Neural cell (in vitro differentiated cells): ENCODE measurements at regions not wholly inside any gene's neighbourhood (a gene's known extent, or its start where the extent isn't known, plus 50 kb on each side); places are given as distances from the start of the nearest gene placed in this dataset.

Source experiments
- H2AFZ ChIP-seq: fragments of 200-600, 300-800 bp; sonication (generic), shearing (Covaris generic); 2 replicates; pipeline ENCODE4 v1.6.0; 2014; ENCODE audit warnings: low read depth, mild to moderate bottlenecking, antibody characterized with exemption, low read length, moderate library complexity
- H3F3A ChIP-seq: fragments of 200-600 bp; shearing (Covaris generic); 2 replicates; pipeline ENCODE4 v1.6.1; 2016; ENCODE audit warnings: mild to moderate bottlenecking, moderate library complexity, mixed read lengths, antibody characterized with exemption, low read length; ENCODE audit not compliant: insufficient read depth, poor library complexity, severe bottlenecking
- H3K27ac ChIP-seq: fragments of 200-600, 300-800 bp; sonication (generic), shearing (Covaris generic); 2 replicates; pipeline ENCODE4 v1.5.1; 2014; ENCODE audit warnings: mild to moderate bottlenecking, low read length, moderate library complexity
- H3K27me3 ChIP-seq: fragments of 300-800, 200-600 bp; sonication (generic), shearing (Covaris generic); 2 replicates; pipeline ENCODE4 v1.6.0; 2014; ENCODE audit warnings: mild to moderate bottlenecking, low read depth, low read length, moderate library complexity; ENCODE audit not compliant: insufficient read depth
- H3K36me3 ChIP-seq: fragments of 300-800, 200-600 bp; sonication (generic), shearing (Covaris generic); 2 replicates; pipeline ENCODE4 v1.5.1; 2014; ENCODE audit warnings: mild to moderate bottlenecking, antibody characterized with exemption, low read length, moderate library complexity; ENCODE audit not compliant: insufficient read depth
- H3K4me2 ChIP-seq: fragments of 300-800, 200-600 bp; sonication (generic), shearing (Covaris generic); 2 replicates; pipeline ENCODE4 v1.6.0; 2014; ENCODE audit warnings: mild to moderate bottlenecking, low read length
- H3K4me3 ChIP-seq: fragments of 300-800, 200-600 bp; sonication (generic), shearing (Covaris generic); 2 replicates; pipeline ENCODE4 v1.5.1; 2014; ENCODE audit warnings: mild to moderate bottlenecking, low read length, moderate library complexity
- H3K79me2 ChIP-seq: fragments of 200-600 bp; shearing (Covaris generic); replicated peaks from 2 replicates; pipeline ENCODE4 v1.6.0; 2014; ENCODE audit warnings: mild to moderate bottlenecking, low read length, moderate library complexity; ENCODE audit not compliant: insufficient read depth
- H3K9ac ChIP-seq: fragments of 300-800, 200-600 bp; sonication (generic), shearing (Covaris generic); 2 replicates; pipeline ENCODE4 v1.6.1; 2016; ENCODE audit warnings: mild to moderate bottlenecking, low read length, mixed read lengths
- H3K9me2 ChIP-seq: fragments of 200-600 bp; shearing (Covaris generic); 2 replicates; pipeline ENCODE4 v1.6.1; 2016; ENCODE audit warnings: mild to moderate bottlenecking, low read length, mixed read lengths; ENCODE audit not compliant: insufficient read depth
- H3K9me3 ChIP-seq: fragments of 200-600, 300-800 bp; sonication (generic), shearing (Covaris generic); 2 replicates; pipeline ENCODE4 v1.6.1; 2016; ENCODE audit warnings: mild to moderate bottlenecking, mixed run types, low read length, moderate library complexity, mixed read lengths
- H4K20me1 ChIP-seq: fragments of 200-600 bp; shearing (Covaris generic); 2 replicates; pipeline ENCODE4 v1.6.1; 2016; ENCODE audit warnings: mild to moderate bottlenecking, mixed run types; ENCODE audit not compliant: insufficient read depth
- EP300 ChIP-seq: fragments of 450-650 bp; conservative IDR thresholded peaks from 2 replicates; pipeline ENCODE4 v1.6.1; 2014; ENCODE audit warnings: antibody characterized with exemption, mild to moderate bottlenecking, moderate library complexity; ENCODE audit not compliant: poor library complexity, severe bottlenecking
- EZH2 ChIP-seq: fragments of 200-600, 300-800 bp; shearing (Covaris generic), sonication (generic); IDR thresholded peaks from 2 replicates; pipeline ENCODE4 v1.6.1; 2014; ENCODE audit warnings: antibody characterized with exemption, low read length, borderline replicate concordance, mild to moderate bottlenecking; ENCODE audit not compliant: insufficient read depth, poor library complexity, severe bottlenecking
- MXI1 ChIP-seq: fragments of 450-650 bp; conservative IDR thresholded peaks from 2 replicates; pipeline ENCODE4 v1.6.1; 2014; ENCODE audit warnings: antibody characterized with exemption, mild to moderate bottlenecking; ENCODE audit not compliant: poor library complexity, severe bottlenecking
- POLR2AphosphoS5 ChIP-seq: IDR thresholded peaks from 2 replicates; pipeline ENCODE4 v1.6.1; 2012
- RAD21 ChIP-seq: fragments of 450-650 bp; conservative IDR thresholded peaks from 2 replicates; pipeline ENCODE4 v1.6.1; 2014; ENCODE audit warnings: antibody characterized with exemption, mild to moderate bottlenecking, moderate library complexity
- SMC3 ChIP-seq: fragments of 450-650 bp; conservative IDR thresholded peaks from 2 replicates; pipeline ENCODE4 v1.6.1; 2014; ENCODE audit warnings: antibody characterized with exemption, mild to moderate bottlenecking, moderate library complexity; ENCODE audit not compliant: poor library complexity
- TAF1 ChIP-seq: IDR thresholded peaks from 2 replicates; pipeline ENCODE4 v1.6.1; 2012; ENCODE audit warnings: low read depth
- TF ChIP-seq, protein P1 (sequence below): fragments of 450-650 bp; IDR thresholded peaks from 2 replicates; pipeline ENCODE4 v1.5.1; 2014; ENCODE audit warnings: antibody characterized with exemption, mild to moderate bottlenecking, moderate library complexity; ENCODE audit not compliant: poor library complexity, severe bottlenecking
- TF ChIP-seq, protein P2 (sequence below): IDR thresholded peaks from 2 replicates; pipeline ENCODE4 v1.6.1; 2012; ENCODE audit warnings: borderline replicate concordance

DNA sequence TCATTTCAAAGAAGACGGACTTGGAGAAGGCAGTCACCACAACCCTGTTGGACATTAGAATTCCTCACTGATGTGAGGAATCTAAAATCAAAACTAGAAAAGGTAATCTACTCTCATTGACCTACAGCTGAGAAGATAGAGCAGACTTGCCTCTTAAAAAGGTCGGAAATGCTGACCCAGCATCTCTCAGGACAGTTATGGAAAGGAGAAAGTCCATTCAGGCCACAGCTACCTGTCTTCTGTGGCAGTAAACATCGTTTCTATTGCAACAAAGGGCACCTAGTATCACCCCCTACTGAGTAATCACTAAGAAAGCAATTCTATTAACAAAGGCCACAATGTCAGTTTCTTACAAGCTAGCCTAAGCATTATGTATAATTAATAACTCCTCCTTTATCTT, 601.7 kb downstream of the PRELID2 start:
- Histone ChIP-seq H3K27me3 (no peaks in the 10 kb centered on the region), H3F3A (no peaks in the 10 kb centered on the region), H3K4me3 (no peak overlapping the region), H3K9me2 (no peaks in the 10 kb centered on the region), H4K20me1 (no peaks in the 10 kb centered on the region), H3K36me3 (no peaks in the 10 kb centered on the region), H3K27ac (no peak overlapping the region), H3K9me3 (no peaks in the 10 kb centered on the region), H3K9ac (no peak overlapping the region), H2AFZ (no peak overlapping the region), H3K4me2 (no peak overlapping the region), H3K79me2 (no peaks in the 10 kb centered on the region)
- TF ChIP-seq TAF1 (no peak), SMC3 (no peak), RAD21 (no peak), MXI1 (no peak), EP300 (no peak), POLR2AphosphoS5 (no peak)
- TF ChIP-seq, protein P1, sequence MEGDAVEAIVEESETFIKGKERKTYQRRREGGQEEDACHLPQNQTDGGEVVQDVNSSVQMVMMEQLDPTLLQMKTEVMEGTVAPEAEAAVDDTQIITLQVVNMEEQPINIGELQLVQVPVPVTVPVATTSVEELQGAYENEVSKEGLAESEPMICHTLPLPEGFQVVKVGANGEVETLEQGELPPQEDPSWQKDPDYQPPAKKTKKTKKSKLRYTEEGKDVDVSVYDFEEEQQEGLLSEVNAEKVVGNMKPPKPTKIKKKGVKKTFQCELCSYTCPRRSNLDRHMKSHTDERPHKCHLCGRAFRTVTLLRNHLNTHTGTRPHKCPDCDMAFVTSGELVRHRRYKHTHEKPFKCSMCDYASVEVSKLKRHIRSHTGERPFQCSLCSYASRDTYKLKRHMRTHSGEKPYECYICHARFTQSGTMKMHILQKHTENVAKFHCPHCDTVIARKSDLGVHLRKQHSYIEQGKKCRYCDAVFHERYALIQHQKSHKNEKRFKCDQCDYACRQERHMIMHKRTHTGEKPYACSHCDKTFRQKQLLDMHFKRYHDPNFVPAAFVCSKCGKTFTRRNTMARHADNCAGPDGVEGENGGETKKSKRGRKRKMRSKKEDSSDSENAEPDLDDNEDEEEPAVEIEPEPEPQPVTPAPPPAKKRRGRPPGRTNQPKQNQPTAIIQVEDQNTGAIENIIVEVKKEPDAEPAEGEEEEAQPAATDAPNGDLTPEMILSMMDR, result no peak

DNA sequence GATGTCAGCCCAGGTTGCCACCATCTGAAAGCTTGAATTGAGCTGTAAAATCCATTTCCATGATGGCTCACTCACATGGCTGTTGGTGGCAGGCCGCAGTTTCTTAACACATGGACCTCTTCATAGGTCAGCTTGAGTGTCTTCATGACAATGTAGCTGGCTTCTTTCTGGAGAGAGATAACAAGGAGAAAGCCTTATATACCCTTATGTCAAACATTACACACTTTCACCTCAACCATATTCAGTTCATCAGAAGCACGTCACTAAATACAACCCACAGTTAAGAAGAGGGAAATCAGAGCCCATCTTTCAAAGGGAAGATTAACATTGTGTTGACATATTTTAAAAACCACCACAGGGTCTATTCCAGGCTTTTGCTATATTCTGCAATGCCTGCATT, 604.4 kb downstream of the PRELID2 start:
- H3K36me3 ChIP-seq, result no peaks in the 10 kb centered on the region
- no peak overlapping the region for H3K27ac ChIP-seq
- H3F3A ChIP-seq, result no peaks in the 10 kb centered on the region
- no peaks in the 10 kb centered on the region for H3K79me2 ChIP-seq
- TF ChIP-seq EP300, result no peak
- TF ChIP-seq SMC3, result no peak
- TF ChIP-seq, protein P2, sequence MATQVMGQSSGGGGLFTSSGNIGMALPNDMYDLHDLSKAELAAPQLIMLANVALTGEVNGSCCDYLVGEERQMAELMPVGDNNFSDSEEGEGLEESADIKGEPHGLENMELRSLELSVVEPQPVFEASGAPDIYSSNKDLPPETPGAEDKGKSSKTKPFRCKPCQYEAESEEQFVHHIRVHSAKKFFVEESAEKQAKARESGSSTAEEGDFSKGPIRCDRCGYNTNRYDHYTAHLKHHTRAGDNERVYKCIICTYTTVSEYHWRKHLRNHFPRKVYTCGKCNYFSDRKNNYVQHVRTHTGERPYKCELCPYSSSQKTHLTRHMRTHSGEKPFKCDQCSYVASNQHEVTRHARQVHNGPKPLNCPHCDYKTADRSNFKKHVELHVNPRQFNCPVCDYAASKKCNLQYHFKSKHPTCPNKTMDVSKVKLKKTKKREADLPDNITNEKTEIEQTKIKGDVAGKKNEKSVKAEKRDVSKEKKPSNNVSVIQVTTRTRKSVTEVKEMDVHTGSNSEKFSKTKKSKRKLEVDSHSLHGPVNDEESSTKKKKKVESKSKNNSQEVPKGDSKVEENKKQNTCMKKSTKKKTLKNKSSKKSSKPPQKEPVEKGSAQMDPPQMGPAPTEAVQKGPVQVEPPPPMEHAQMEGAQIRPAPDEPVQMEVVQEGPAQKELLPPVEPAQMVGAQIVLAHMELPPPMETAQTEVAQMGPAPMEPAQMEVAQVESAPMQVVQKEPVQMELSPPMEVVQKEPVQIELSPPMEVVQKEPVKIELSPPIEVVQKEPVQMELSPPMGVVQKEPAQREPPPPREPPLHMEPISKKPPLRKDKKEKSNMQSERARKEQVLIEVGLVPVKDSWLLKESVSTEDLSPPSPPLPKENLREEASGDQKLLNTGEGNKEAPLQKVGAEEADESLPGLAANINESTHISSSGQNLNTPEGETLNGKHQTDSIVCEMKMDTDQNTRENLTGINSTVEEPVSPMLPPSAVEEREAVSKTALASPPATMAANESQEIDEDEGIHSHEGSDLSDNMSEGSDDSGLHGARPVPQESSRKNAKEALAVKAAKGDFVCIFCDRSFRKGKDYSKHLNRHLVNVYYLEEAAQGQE, result no peak
- no peak for TF ChIP-seq MXI1
- TF ChIP-seq EZH2, result no peak
- TF ChIP-seq, protein P1, result no peak
- no peak for TF ChIP-seq TAF1
- TF ChIP-seq POLR2AphosphoS5, result no peak
- no peak for TF ChIP-seq RAD21
- no peak overlapping the region for H2AFZ ChIP-seq
- H4K20me1 ChIP-seq, result no peaks in the 10 kb centered on the region
- no peaks in the 10 kb centered on the region for H3K27me3 ChIP-seq
- no peak overlapping the region for H3K9ac ChIP-seq
- H3K4me3 ChIP-seq, result no peak overlapping the region
- H3K9me2 ChIP-seq, result no peaks in the 10 kb centered on the region
- no peaks in the 10 kb centered on the region for H3K9me3 ChIP-seq
- H3K4me2 ChIP-seq, result no peak overlapping the region
